SK-N-SH treated with all-trans-retinoic acid at 6 μM for 48 hours (cell line): ENCODE measurements at regions not wholly inside any gene's neighbourhood (a gene's known extent, or its start where the extent isn't known, plus 50 kb on each side); places are given as distances from the start of the nearest gene placed in this dataset.

Experiments used
- ARNTL ChIP-seq: fragments of 450-650 bp; formaldehyde crosslinking; IDR thresholded peaks from 2 replicates; pipeline ENCODE4 v1.5.0; 2020; ENCODE audit warnings: low read depth, mild to moderate bottlenecking, moderate library complexity, borderline replicate concordance
- BACH2 ChIP-seq: fragments of 250-450 bp; sonication (Bioruptor Pico); IDR thresholded peaks from 2 replicates; pipeline ENCODE4 v1.9.0; 2021; ENCODE audit warnings: mild to moderate bottlenecking, borderline replicate concordance
- CSDC2 ChIP-seq: fragments of 250-450 bp; sonication (Bioruptor Pico); IDR thresholded peaks from 2 replicates; pipeline ENCODE4 v1.5.0; 2020; ENCODE audit warnings: mild to moderate bottlenecking, moderate library complexity
- ISL1 ChIP-seq: fragments of 250-450 bp; sonication (Bioruptor Pico); IDR thresholded peaks from 2 replicates; pipeline ENCODE4 v2.1.2; 2022; ENCODE audit warnings: mild to moderate bottlenecking, moderate library complexity
- OSR1 ChIP-seq: fragments of 250-450 bp; sonication (Bioruptor Pico); IDR thresholded peaks from 2 replicates; pipeline ENCODE4 v1.8.0; 2022; ENCODE audit warnings: moderate library complexity, mild to moderate bottlenecking, inconsistent platforms
- POU6F1 ChIP-seq: fragments of 250-450 bp; sonication (Bioruptor Pico); IDR thresholded peaks from 2 replicates; pipeline ENCODE4 v1.8.0; 2021; ENCODE audit warnings: low read depth, mild to moderate bottlenecking, moderate library complexity, borderline replicate concordance
- PPARA ChIP-seq: fragments of 250-450 bp; sonication (Bioruptor Pico); IDR thresholded peaks from 2 replicates; pipeline ENCODE4 v1.5.0; 2020; ENCODE audit warnings: mild to moderate bottlenecking, borderline replicate concordance
- RARB ChIP-seq: fragments of 250-450 bp; sonication (Bioruptor Pico); IDR thresholded peaks from 2 replicates; pipeline ENCODE4 v1.8.0; 2021; ENCODE audit warnings: mild to moderate bottlenecking, moderate library complexity
- SNAI2 ChIP-seq: fragments of 250-450 bp; sonication (Bioruptor Pico); IDR thresholded peaks from 2 replicates; pipeline ENCODE4 v1.5.0; 2020; ENCODE audit warnings: mild to moderate bottlenecking, moderate library complexity
- TOX ChIP-seq: fragments of 250-450 bp; sonication (Bioruptor Pico); IDR thresholded peaks from 2 replicates; pipeline ENCODE4 v1.8.0; 2021; ENCODE audit warnings: mild to moderate bottlenecking, moderate library complexity, borderline replicate concordance
- TSHZ2 ChIP-seq: fragments of 250-450 bp; sonication (Bioruptor Pico); IDR thresholded peaks from 2 replicates; pipeline ENCODE4 v1.5.0; 2020; ENCODE audit warnings: mild to moderate bottlenecking, moderate library complexity
- ZFP3 ChIP-seq: fragments of 250-450 bp; sonication (Bioruptor Pico); IDR thresholded peaks from 2 replicates; pipeline ENCODE4 v1.5.0; 2020; ENCODE audit warnings: mild to moderate bottlenecking, moderate library complexity
- ZFP30 ChIP-seq: fragments of 450-650 bp; formaldehyde crosslinking; IDR thresholded peaks from 2 replicates; pipeline ENCODE4 v1.5.0; 2022; ENCODE audit warnings: mild to moderate bottlenecking, moderate library complexity
- ZNF565 ChIP-seq: fragments of 450-650 bp; formaldehyde crosslinking; conservative IDR thresholded peaks from 2 replicates; pipeline ENCODE4 v1.5.0; 2020; ENCODE audit warnings: low read depth, mild to moderate bottlenecking, moderate library complexity

GRCh38 chr3:181354140-181354539, 357.6 kb upstream of the SOX2 start:
- TF ChIP-seq BACH2 (CRISPR knock-in tag), result no peak
- TF ChIP-seq ZNF565, result no peak
- no peak for TF ChIP-seq OSR1 (CRISPR knock-in tag)
- no peak for TF ChIP-seq SNAI2 (CRISPR knock-in tag)
- no peak for TF ChIP-seq TSHZ2 (CRISPR knock-in tag)
- TF ChIP-seq RARB (CRISPR knock-in tag), result no peak
- TF ChIP-seq POU6F1 (CRISPR knock-in tag), result no peak
- no peak for TF ChIP-seq CSDC2 (CRISPR knock-in tag)
- no peak for TF ChIP-seq PPARA
- TF ChIP-seq ZFP3 (CRISPR knock-in tag), result no peak
- TF ChIP-seq TOX (CRISPR knock-in tag), result no peak
- no peak for TF ChIP-seq ISL1
- TF ChIP-seq ARNTL (CRISPR knock-in tag), result no peak
- TF ChIP-seq ZFP30, result no peak
